ENCODE measurements at regions not wholly inside any gene's neighbourhood (a gene's known extent, or its start where the extent isn't known, plus 50 kb on each side); places are given as distances from the start of the nearest gene placed in this dataset.
"Not testable (repeated sequence)": the region's sequence is repeated elsewhere in the genome, so short reads cannot be mapped to it uniquely, and the experiment has no call there.

GRCh38 chr12:111268738-111269572, 99.9 kb downstream of the PHETA1 start:
- H3K36me3 ChIP-seq (ENCODE audit: control insufficient read depth in 3 of 3, insufficient read depth in 2 of 3, low read depth in 1 of 3, low read length in 3 of 3) = no peaks in the 10 kb centered on the region
- H3K27me3 ChIP-seq (ENCODE audit: control insufficient read depth in 3 of 3, insufficient read depth in 3 of 3, low read length in 3 of 3) = peaks cover 0 to 4% (median 4%) of the 10 kb centered on the region in 3 donors
- H3K4me3 ChIP-seq (ENCODE audit: low read depth in 1 of 3, low read length in 3 of 3) = no peak overlapping the region
- DNase-seq = no peak
- no peaks in the 10 kb centered on the region for H3K4me1 ChIP-seq (ENCODE audit: control insufficient read depth in 3 of 3, insufficient read depth in 2 of 3, low read depth in 1 of 3, low read length in 2 of 3)
- no peaks in the 10 kb centered on the region for H3K9me3 ChIP-seq (ENCODE audit: control insufficient read depth in 2 of 2, insufficient read depth in 1 of 2, low read depth in 1 of 2, low read length in 1 of 2)
- FAIRE-seq = no peak
- 70 to 77% (median 74%) methylated on average over 16 of the region's 16 CpGs for WGBS, 3 donors
- no peak overlapping the region for H3K27ac ChIP-seq (ENCODE audit: low read depth in 1 of 3, low read length in 2 of 3)

GRCh38 chr12:111267144-111267543, 101.8 kb downstream of the PHETA1 start:
- Histone ChIP-seq H3K4me3 (ENCODE audit: low read depth in 1 of 3, low read length in 3 of 3) (no peak overlapping the region), H3K36me3 (ENCODE audit: control insufficient read depth in 3 of 3, insufficient read depth in 2 of 3, low read depth in 1 of 3, low read length in 3 of 3) (no peaks in the 10 kb centered on the region), H3K9me3 (ENCODE audit: control insufficient read depth in 2 of 2, insufficient read depth in 1 of 2, low read depth in 1 of 2, low read length in 1 of 2) (no peaks in the 10 kb centered on the region), H3K27me3 (ENCODE audit: control insufficient read depth in 3 of 3, insufficient read depth in 3 of 3, low read length in 3 of 3) (peaks cover 0 to 4% (median 4%) of the 10 kb centered on the region in 3 donors), H3K27ac (ENCODE audit: low read depth in 1 of 3, low read length in 2 of 3) (no peak overlapping the region), H3K4me1 (ENCODE audit: control insufficient read depth in 3 of 3, insufficient read depth in 2 of 3, low read depth in 1 of 3, low read length in 2 of 3) (no peaks in the 10 kb centered on the region)
- WGBS, 3 donors = 52 to 67% (median 56%) methylated on average over 8 of the region's 8 CpGs
- FAIRE-seq (no peak), DNase-seq (no peak)

DNA sequence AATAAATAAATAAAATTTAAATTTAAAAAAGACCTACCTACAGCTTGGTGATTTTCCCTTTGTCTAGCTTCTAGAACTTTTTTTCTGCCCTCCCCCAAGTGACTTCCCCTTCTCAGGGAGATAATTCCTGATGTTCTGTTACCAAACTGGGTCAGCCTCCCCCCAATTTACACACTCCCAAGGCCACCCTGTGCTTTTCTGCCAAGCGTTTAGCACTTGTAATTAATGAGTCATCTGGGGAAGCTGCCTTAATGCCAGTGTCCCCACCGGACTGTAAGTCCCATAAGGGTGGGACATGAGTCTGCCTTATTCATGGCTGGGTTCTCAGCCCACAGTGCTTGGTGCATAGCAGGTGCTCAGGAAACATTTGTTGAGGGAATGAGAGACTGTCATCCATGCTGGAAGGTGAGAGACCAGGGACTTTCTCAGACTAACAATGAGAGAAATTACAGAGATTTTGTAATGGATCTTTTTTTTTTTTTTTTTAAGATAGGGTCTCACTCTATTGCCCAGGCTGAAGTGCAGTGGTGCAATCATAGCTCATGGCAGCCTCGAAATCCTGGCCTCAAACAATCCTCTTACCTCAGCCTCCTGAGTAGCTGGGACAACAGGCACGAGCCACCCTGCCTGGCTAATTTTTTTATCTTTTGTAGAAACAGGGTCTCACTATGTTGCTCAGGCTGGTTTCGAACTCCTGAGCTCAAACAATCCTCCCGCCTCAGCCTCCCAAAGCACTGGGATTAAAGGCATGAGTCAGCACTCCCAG, 106.8 kb downstream of the PHETA1 start:
- no peaks in the 10 kb centered on the region for H3K4me1 ChIP-seq (ENCODE audit: control insufficient read depth in 3 of 3, insufficient read depth in 2 of 3, low read depth in 1 of 3, low read length in 2 of 3)
- H3K36me3 ChIP-seq (ENCODE audit: control insufficient read depth in 3 of 3, insufficient read depth in 2 of 3, low read depth in 1 of 3, low read length in 3 of 3) = no peaks in the 10 kb centered on the region
- no peak for FAIRE-seq
- no peaks in the 10 kb centered on the region for H3K9me3 ChIP-seq (ENCODE audit: control insufficient read depth in 2 of 2, insufficient read depth in 1 of 2, low read depth in 1 of 2, low read length in 1 of 2)
- H3K27ac ChIP-seq (ENCODE audit: low read depth in 1 of 3, low read length in 2 of 3) = no peak overlapping the region
- no peak for DNase-seq
- H3K27me3 ChIP-seq (ENCODE audit: control insufficient read depth in 3 of 3, insufficient read depth in 3 of 3, low read length in 3 of 3) = no peaks in the 10 kb centered on the region
- no peak overlapping the region for H3K4me3 ChIP-seq (ENCODE audit: low read depth in 1 of 3, low read length in 3 of 3)
- WGBS, 3 donors = 50 to 67% (median 55%) methylated on average over 6 of the region's 6 CpGs

- Histone ChIP-seq H3K27ac (ENCODE audit: low read depth in 1 of 3, low read length in 2 of 3) (no peak overlapping the region), H3K27me3 (ENCODE audit: control insufficient read depth in 3 of 3, insufficient read depth in 3 of 3, low read length in 3 of 3) (no peaks in the 10 kb centered on the region), H3K4me1 (ENCODE audit: control insufficient read depth in 3 of 3, insufficient read depth in 2 of 3, low read depth in 1 of 3, low read length in 2 of 3) (no peaks in the 10 kb centered on the region), H3K9me3 (ENCODE audit: control insufficient read depth in 2 of 2, insufficient read depth in 1 of 2, low read depth in 1 of 2, low read length in 1 of 2) (no peaks in the 10 kb centered on the region), H3K4me3 (ENCODE audit: low read depth in 1 of 3, low read length in 3 of 3) (no peak overlapping the region), H3K36me3 (ENCODE audit: control insufficient read depth in 3 of 3, insufficient read depth in 2 of 3, low read depth in 1 of 3, low read length in 3 of 3) (no peaks in the 10 kb centered on the region)
- 83 to 87% (median 84%) methylated on average over 5 of the region's 5 CpGs for WGBS, 3 donors
- no peak for DNase-seq
- no peak for FAIRE-seq
Measured at GRCh38 chr12:111260732-111261131, 108.2 kb downstream of the PHETA1 start.

- Histone ChIP-seq H3K9me3 (ENCODE audit: control insufficient read depth in 2 of 2, insufficient read depth in 1 of 2, low read depth in 1 of 2, low read length in 1 of 2) (no peaks in the 10 kb centered on the region), H3K36me3 (ENCODE audit: control insufficient read depth in 3 of 3, insufficient read depth in 2 of 3, low read depth in 1 of 3, low read length in 3 of 3) (no peaks in the 10 kb centered on the region), H3K4me1 (ENCODE audit: control insufficient read depth in 3 of 3, insufficient read depth in 2 of 3, low read depth in 1 of 3, low read length in 2 of 3) (no peaks in the 10 kb centered on the region), H3K27me3 (ENCODE audit: control insufficient read depth in 3 of 3, insufficient read depth in 3 of 3, low read length in 3 of 3) (no peaks in the 10 kb centered on the region), H3K27ac (ENCODE audit: low read depth in 1 of 3, low read length in 2 of 3) (no peak overlapping the region), H3K4me3 (ENCODE audit: low read depth in 1 of 3, low read length in 3 of 3) (no peak overlapping the region)
- WGBS, 3 donors = 85 to 92% (median 92%) methylated on average over 4 of the region's 4 CpGs
- DNase-seq (no peak), FAIRE-seq (no peak)
Measured at GRCh38 chr12:111259231-111259630, 109.7 kb downstream of the PHETA1 start.

DNA sequence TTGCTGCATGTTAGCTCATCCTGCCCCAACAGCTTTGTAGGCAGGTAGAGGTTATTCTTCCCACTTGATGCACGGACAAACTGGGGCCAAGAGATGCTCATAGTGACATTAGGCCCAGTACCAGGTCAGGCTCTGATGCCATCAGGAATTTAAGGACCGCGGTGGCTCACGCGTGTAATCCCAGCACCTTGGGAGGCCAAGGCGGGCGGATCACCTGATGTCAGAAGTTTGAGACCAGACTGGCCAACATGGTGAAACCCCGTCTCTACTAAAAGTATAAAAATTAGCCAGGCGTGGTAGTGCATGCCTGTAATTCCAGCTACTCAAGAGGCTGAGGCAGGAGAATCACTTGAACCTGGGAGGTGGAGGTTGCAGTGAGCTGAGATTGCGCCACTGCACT, 110.8 kb downstream of the PHETA1 start:
- DNase-seq; FAIRE-seq; H3K36me3 ChIP-seq (ENCODE audit: control insufficient read depth in 3 of 3, insufficient read depth in 2 of 3, low read depth in 1 of 3, low read length in 3 of 3); H3K27ac ChIP-seq (ENCODE audit: low read depth in 1 of 3, low read length in 2 of 3); H3K4me3 ChIP-seq (ENCODE audit: low read depth in 1 of 3, low read length in 3 of 3); H3K9me3 ChIP-seq (ENCODE audit: control insufficient read depth in 2 of 2, insufficient read depth in 1 of 2, low read depth in 1 of 2, low read length in 1 of 2); H3K4me1 ChIP-seq (ENCODE audit: control insufficient read depth in 3 of 3, insufficient read depth in 2 of 3, low read depth in 1 of 3, low read length in 2 of 3); H3K27me3 ChIP-seq (ENCODE audit: control insufficient read depth in 3 of 3, insufficient read depth in 3 of 3, low read length in 3 of 3): not testable (repeated sequence)
- 91 to 93% (median 93%) methylated on average over 9 to 10 of the region's 10 CpGs for WGBS, 3 donors

- Histone ChIP-seq H3K36me3 (ENCODE audit: control insufficient read depth in 3 of 3, insufficient read depth in 2 of 3, low read depth in 1 of 3, low read length in 3 of 3) (no peaks in the 10 kb centered on the region), H3K27ac (ENCODE audit: low read depth in 1 of 3, low read length in 2 of 3) (no peak overlapping the region), H3K4me3 (ENCODE audit: low read depth in 1 of 3, low read length in 3 of 3) (no peak overlapping the region), H3K9me3 (ENCODE audit: control insufficient read depth in 2 of 2, insufficient read depth in 1 of 2, low read depth in 1 of 2, low read length in 1 of 2) (no peaks in the 10 kb centered on the region), H3K27me3 (ENCODE audit: control insufficient read depth in 3 of 3, insufficient read depth in 3 of 3, low read length in 3 of 3) (peaks cover 0 to 7% (median 0%) of the 10 kb centered on the region in 3 donors), H3K4me1 (ENCODE audit: control insufficient read depth in 3 of 3, insufficient read depth in 2 of 3, low read depth in 1 of 3, low read length in 2 of 3) (no peaks in the 10 kb centered on the region)
- DNase-seq (no peak), FAIRE-seq (no peak)
Measured at GRCh38 chr12:111257435-111257902, 111.4 kb downstream of the PHETA1 start.

- DNase-seq (no peak), FAIRE-seq (no peak)
- Histone ChIP-seq H3K36me3 (ENCODE audit: control insufficient read depth in 3 of 3, insufficient read depth in 2 of 3, low read depth in 1 of 3, low read length in 3 of 3) (no peaks in the 10 kb centered on the region), H3K27ac (ENCODE audit: low read depth in 1 of 3, low read length in 2 of 3) (no peak overlapping the region), H3K9me3 (ENCODE audit: control insufficient read depth in 2 of 2, insufficient read depth in 1 of 2, low read depth in 1 of 2, low read length in 1 of 2) (no peaks in the 10 kb centered on the region), H3K4me1 (ENCODE audit: control insufficient read depth in 3 of 3, insufficient read depth in 2 of 3, low read depth in 1 of 3, low read length in 2 of 3) (no peaks in the 10 kb centered on the region), H3K27me3 (ENCODE audit: control insufficient read depth in 3 of 3, insufficient read depth in 3 of 3, low read length in 3 of 3) (peaks cover 0 to 7% (median 0%) of the 10 kb centered on the region in 3 donors), H3K4me3 (ENCODE audit: low read depth in 1 of 3, low read length in 3 of 3) (no peak overlapping the region)
- 60 to 71% (median 65%) methylated on average over 10 of the region's 10 CpGs for WGBS, 3 donors
Measured at GRCh38 chr12:111256629-111257434, 112.1 kb downstream of the PHETA1 start.

Data from small intestine (tissue), 7 donors.